H9 (cell line): ENCODE measurements at regions not wholly inside any gene's neighbourhood (a gene's known extent, or its start where the extent isn't known, plus 50 kb on each side); places are given as distances from the start of the nearest gene placed in this dataset.

ENCODE experiments used
- DNase-seq: peaks from one replicate; pipeline ENCODE4 v3.0.0-alpha.2; 2017
- H2AFZ ChIP-seq: one replicate; pipeline ENCODE4 v1.6.1; 2013; ENCODE audit warnings: mild to moderate bottlenecking, low read length, control low read depth, moderate library complexity
- H2AK5ac ChIP-seq: 2 replicates; pipeline ENCODE4 v1.6.1; 2013; ENCODE audit warnings: low read length, control low read depth, mixed read lengths; ENCODE audit not compliant: insufficient read length
- H2BK120ac ChIP-seq: one replicate; pipeline ENCODE4 v1.6.1; 2013; ENCODE audit warnings: low read depth, mild to moderate bottlenecking, low read length, control low read depth, inconsistent platforms; ENCODE audit not compliant: poor library complexity, severe bottlenecking
- H2BK12ac ChIP-seq: 2 replicates; pipeline ENCODE4 v1.6.1; 2013; ENCODE audit warnings: low read length, control low read depth, mixed read lengths, low read depth; ENCODE audit not compliant: insufficient read length
- H2BK15ac ChIP-seq: 2 replicates; pipeline ENCODE4 v1.6.1; 2013; ENCODE audit warnings: low read depth, low read length, control low read depth
- H2BK20ac ChIP-seq: one replicate; pipeline ENCODE4 v1.6.1; 2013; ENCODE audit warnings: low read depth, mild to moderate bottlenecking, low read length, control low read depth, inconsistent platforms; ENCODE audit not compliant: poor library complexity, severe bottlenecking
- H2BK5ac ChIP-seq: 2 replicates; pipeline ENCODE4 v1.6.1; 2013; ENCODE audit warnings: low read length, control low read depth, mixed read lengths; ENCODE audit not compliant: insufficient read length
- H3K14ac ChIP-seq: 2 replicates; pipeline ENCODE4 v1.6.1; 2013; ENCODE audit warnings: low read length, control low read depth; ENCODE audit not compliant: insufficient read depth
- H3K18ac ChIP-seq: 2 replicates; pipeline ENCODE4 v1.6.1; 2013; ENCODE audit warnings: low read depth, mild to moderate bottlenecking, mixed read lengths, low read length, control low read depth; ENCODE audit not compliant: insufficient read length
- H3K23ac ChIP-seq: 2 replicates; pipeline ENCODE4 v1.6.1; 2013; ENCODE audit warnings: low read length, control low read depth, mixed read lengths, low read depth; ENCODE audit not compliant: insufficient read length
- H3K23me2 ChIP-seq: 2 replicates; pipeline ENCODE4 v1.6.1; 2013; ENCODE audit warnings: low read depth, mild to moderate bottlenecking, mixed read lengths, low read length, control low read depth; ENCODE audit not compliant: insufficient read length, poor library complexity, severe bottlenecking
- H3K27ac ChIP-seq: 2 replicates; pipeline ENCODE4 v1.5.1; 2013; ENCODE audit warnings: low read length, control low read depth, mixed read lengths, low read depth; ENCODE audit not compliant: insufficient read length
- H3K27me3 ChIP-seq: 2 replicates; pipeline ENCODE4 v1.6.1; 2013; ENCODE audit warnings: low read length, control low read depth, inconsistent platforms; ENCODE audit not compliant: insufficient read depth
- H3K4ac ChIP-seq: 2 replicates; pipeline ENCODE4 v1.6.1; 2013; ENCODE audit warnings: low read depth, mild to moderate bottlenecking, control low read depth, inconsistent platforms, low read length, moderate library complexity
- H3K4me1 ChIP-seq: 2 replicates; pipeline ENCODE4 v1.6.1; 2013; ENCODE audit warnings: low read length, control low read depth, inconsistent platforms; ENCODE audit not compliant: insufficient read depth
- H3K4me2 ChIP-seq: 2 replicates; pipeline ENCODE4 v1.6.1; 2013; ENCODE audit warnings: low read length, control low read depth, mixed read lengths; ENCODE audit not compliant: insufficient read length, insufficient read depth
- H3K56ac ChIP-seq: 2 replicates; pipeline ENCODE4 v1.6.1; 2013; ENCODE audit warnings: low read depth, mild to moderate bottlenecking, mixed read lengths, low read length, control low read depth; ENCODE audit not compliant: insufficient read length
- H3K79me1 ChIP-seq: 2 replicates; pipeline ENCODE4 v1.6.1; 2013; ENCODE audit warnings: low read depth, mild to moderate bottlenecking, moderate library complexity, low read length, control low read depth, inconsistent platforms; ENCODE audit not compliant: insufficient read depth, poor library complexity, severe bottlenecking
- H3K79me2 ChIP-seq: 2 replicates; pipeline ENCODE4 v1.6.1; 2013; ENCODE audit warnings: low read length, control low read depth, inconsistent platforms; ENCODE audit not compliant: insufficient read depth
- H3K9ac ChIP-seq: 2 replicates; pipeline ENCODE4 v1.6.1; 2013; ENCODE audit warnings: low read length, control low read depth, mixed read lengths; ENCODE audit not compliant: insufficient read length; ENCODE audit errors: extremely low read depth
- H3K9me3 ChIP-seq: one replicate; pipeline ENCODE4 v1.6.1; 2013; ENCODE audit warnings: low read depth, low read length, inconsistent platforms; ENCODE audit not compliant: control insufficient read depth
- H3T11ph ChIP-seq: one replicate; pipeline ENCODE4 v1.6.1; 2013; ENCODE audit warnings: mild to moderate bottlenecking, low read length, control low read depth, inconsistent platforms
- H4K20me1 ChIP-seq: one replicate; pipeline ENCODE4 v1.6.1; 2013; ENCODE audit not compliant: control insufficient read depth, insufficient read length, insufficient read depth
- H4K5ac ChIP-seq: 2 replicates; pipeline ENCODE4 v1.6.1; 2013; ENCODE audit warnings: low read depth, mild to moderate bottlenecking, mixed read lengths, low read length, control low read depth; ENCODE audit not compliant: insufficient read length
- H4K8ac ChIP-seq: replicated peaks from 2 replicates; pipeline ENCODE4 v1.6.1; 2013; ENCODE audit warnings: low read length, control low read depth, mixed read lengths, low read depth; ENCODE audit not compliant: insufficient read length
- H4K91ac ChIP-seq: 2 replicates; pipeline ENCODE4 v1.6.1; 2013; ENCODE audit warnings: low read depth, mild to moderate bottlenecking, moderate library complexity, mixed read lengths, low read length, control low read depth; ENCODE audit not compliant: insufficient read length
- H3K27ac Mint-ChIP-seq, 3 experiments: 2 replicates in 2 of 3; 3 replicates in 1 of 3; pipeline ENCODE4 v1.8.0; 2020 to 2021; ENCODE audit warnings: mixed read lengths in 3 of 3, mild to moderate bottlenecking in 1 of 3, moderate library complexity in 1 of 3
- H3K27me3 Mint-ChIP-seq: 2 replicates; pipeline ENCODE4 v1.8.0; 2021; ENCODE audit warnings: low read depth, mild to moderate bottlenecking, moderate library complexity, mixed read lengths
- H3K36me3 Mint-ChIP-seq, 3 experiments: 2 replicates in 2 of 3; 3 replicates in 1 of 3; pipeline ENCODE4 v1.8.0; 2020 to 2021; ENCODE audit warnings: low read depth in 3 of 3, mixed read lengths in 3 of 3; ENCODE audit not compliant: insufficient read depth in 1 of 3
- H3K4me1 Mint-ChIP-seq, 2 experiments: 2 replicates each; pipeline ENCODE4 v1.8.0; 2020; ENCODE audit warnings: mixed read lengths in 2 of 2
- H3K4me3 Mint-ChIP-seq, 2 experiments: 2 replicates in 1 of 2; 3 replicates in 1 of 2; pipeline ENCODE4 v1.8.0; 2020 to 2021; ENCODE audit warnings: mild to moderate bottlenecking in 2 of 2, mixed read lengths in 2 of 2, moderate library complexity in 1 of 2
- H3K9me3 Mint-ChIP-seq, 2 experiments: 2 replicates in 1 of 2; 3 replicates in 1 of 2; pipeline ENCODE4 v1.8.0; 2020; ENCODE audit warnings: mild to moderate bottlenecking in 2 of 2, mixed read lengths in 2 of 2, moderate library complexity in 1 of 2
- CTCF ChIP-seq: fragments of 200-600 bp; sonication (generic); conservative IDR thresholded peaks from 3 replicates; pipeline ENCODE4 v1.8.0; 2021; ENCODE audit warnings: antibody characterized with exemption, mild to moderate bottlenecking
- WGBS: extraction: QIAGEN DNeasy Blood & Tissue Kit; methylation state at CpG from one replicate; pipeline ENCODE4 v1.1.7; 2013; ENCODE audit warnings: missing lambda C conversion rate, low lambda C conversion rate, mixed read lengths; ENCODE audit not compliant: insufficient read length; ENCODE audit errors: extremely low coverage; 5-methylcytosine and 5-hydroxymethylcytosine counted together

- Histone ChIP-seq H4K5ac (no peak overlapping the region), H3K4me1 (no peaks in the 10 kb centered on the region), H3K23ac (no peak overlapping the region), H2BK12ac (no peak overlapping the region), H2BK20ac (no peak overlapping the region), H3K9me3 (no peaks in the 10 kb centered on the region), H3K9ac (no peak overlapping the region), H3K27me3 (no peaks in the 10 kb centered on the region), H2BK120ac (no peak overlapping the region), H2AK5ac (no peak overlapping the region), H2BK5ac (no peak overlapping the region), H3K27ac (no peak overlapping the region), H3K79me1 (no peaks in the 10 kb centered on the region), H2BK15ac (no peak overlapping the region), H3T11ph (no peak overlapping the region), H3K14ac (no peak overlapping the region), H3K18ac (no peak overlapping the region), H4K20me1 (no peaks in the 10 kb centered on the region), H3K4ac (no peak overlapping the region), H4K8ac (no peak overlapping the region), H3K4me2 (no peak overlapping the region), H2AFZ (no peak overlapping the region), H3K23me2 (no peaks in the 10 kb centered on the region), H3K79me2 (no peaks in the 10 kb centered on the region), H4K91ac (no peak overlapping the region), H3K56ac (no peak overlapping the region)
- Mint-ChIP-seq H3K4me3 (no peak overlapping the region), H3K27ac (0 out of 7 replicates have a peak overlapping the region, but pooled peaks of 1 of the 3 experiments have one; percentile 54), H3K27me3 (no peaks in the 10 kb centered on the region), H3K4me1 (peaks cover 16 to 17% of the 10 kb centered on the region in 2 experiments), H3K36me3 (no peaks in the 10 kb centered on the region), H3K9me3 (no peaks in the 10 kb centered on the region)
- WGBS = no CpG with 5 or more reads among the region's 13 CpGs
- TF ChIP-seq CTCF = no peak
- DNase-seq = no peak
Observed at GRCh38 chr7:152565731-152566130, 110.2 kb downstream of the XRCC2 start.
